GM12874 (cell line): ENCODE measurements at regions not wholly inside any gene's neighbourhood (a gene's known extent, or its start where the extent isn't known, plus 50 kb on each side); places are given as distances from the start of the nearest gene placed in this dataset.

Experiments used
- TF ChIP-seq, protein P1 (sequence below): IDR thresholded peaks from 2 replicates; pipeline ENCODE4 v1.5.1; 2011; ENCODE audit warnings: low read depth, mild to moderate bottlenecking, control low read depth, low read length, moderate library complexity; ENCODE audit not compliant: insufficient read depth

DNA sequence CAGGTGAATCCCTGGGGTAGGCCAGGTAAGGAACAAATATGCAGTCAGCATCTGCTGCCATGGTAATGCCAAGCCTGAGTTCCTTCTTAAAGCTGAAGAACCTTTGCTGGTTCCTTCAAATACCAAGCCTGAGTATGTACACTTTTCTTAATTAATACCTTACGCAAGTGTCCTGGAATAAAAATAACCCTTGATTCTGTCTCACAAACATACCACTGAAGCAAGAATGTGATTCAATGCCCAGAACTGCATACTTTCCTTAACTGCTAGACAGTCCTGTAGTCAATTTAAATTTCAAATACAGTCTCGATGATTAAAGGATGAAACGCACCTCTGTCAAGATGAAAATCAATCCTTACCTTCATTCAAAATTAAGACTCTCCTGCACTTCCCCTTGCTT, 634.0 kb upstream of the CHRM3 start:
- TF ChIP-seq, protein P1, sequence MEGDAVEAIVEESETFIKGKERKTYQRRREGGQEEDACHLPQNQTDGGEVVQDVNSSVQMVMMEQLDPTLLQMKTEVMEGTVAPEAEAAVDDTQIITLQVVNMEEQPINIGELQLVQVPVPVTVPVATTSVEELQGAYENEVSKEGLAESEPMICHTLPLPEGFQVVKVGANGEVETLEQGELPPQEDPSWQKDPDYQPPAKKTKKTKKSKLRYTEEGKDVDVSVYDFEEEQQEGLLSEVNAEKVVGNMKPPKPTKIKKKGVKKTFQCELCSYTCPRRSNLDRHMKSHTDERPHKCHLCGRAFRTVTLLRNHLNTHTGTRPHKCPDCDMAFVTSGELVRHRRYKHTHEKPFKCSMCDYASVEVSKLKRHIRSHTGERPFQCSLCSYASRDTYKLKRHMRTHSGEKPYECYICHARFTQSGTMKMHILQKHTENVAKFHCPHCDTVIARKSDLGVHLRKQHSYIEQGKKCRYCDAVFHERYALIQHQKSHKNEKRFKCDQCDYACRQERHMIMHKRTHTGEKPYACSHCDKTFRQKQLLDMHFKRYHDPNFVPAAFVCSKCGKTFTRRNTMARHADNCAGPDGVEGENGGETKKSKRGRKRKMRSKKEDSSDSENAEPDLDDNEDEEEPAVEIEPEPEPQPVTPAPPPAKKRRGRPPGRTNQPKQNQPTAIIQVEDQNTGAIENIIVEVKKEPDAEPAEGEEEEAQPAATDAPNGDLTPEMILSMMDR: no peak

DNA sequence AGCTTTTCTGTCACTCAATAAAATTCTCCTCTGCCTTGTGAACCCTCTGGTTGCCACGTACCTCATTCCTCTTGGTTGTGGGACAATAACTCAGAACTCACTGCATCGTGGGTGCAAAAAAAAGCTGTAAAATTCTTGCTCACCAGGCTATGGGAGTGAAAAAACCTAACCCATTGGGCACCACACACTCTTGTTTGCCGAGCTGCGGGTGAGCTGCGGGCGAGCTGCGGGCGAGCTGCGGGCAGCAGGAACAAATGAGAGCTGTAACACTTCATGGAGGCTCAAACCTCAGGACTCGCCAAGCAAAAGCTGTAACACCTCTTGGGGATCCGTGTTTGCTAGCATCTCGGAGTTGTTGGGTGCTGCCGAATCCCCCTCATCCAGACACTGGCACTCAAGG, 641.3 kb upstream of the CHRM3 start:
- TF ChIP-seq, protein P1: no peak

DNA sequence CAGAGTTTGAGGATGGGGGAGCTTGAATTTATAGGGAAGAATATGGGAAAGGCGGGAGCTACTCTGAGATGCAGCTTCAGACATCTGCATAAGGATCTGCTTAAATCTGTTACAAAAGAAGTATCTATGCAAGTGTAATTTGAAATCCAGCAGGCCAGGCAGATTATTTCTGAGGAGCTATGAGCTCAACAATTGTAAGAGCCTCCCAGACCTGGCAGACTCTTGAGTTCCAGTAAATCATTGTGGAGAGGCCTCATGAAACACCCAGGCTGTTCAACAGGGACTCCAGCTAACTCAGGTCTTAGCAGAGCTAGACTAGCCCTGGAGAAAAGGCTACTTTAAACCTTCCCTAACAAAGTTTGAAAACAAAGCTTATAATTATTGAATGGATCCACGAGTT, 647.5 kb upstream of the CHRM3 start:
- TF ChIP-seq, protein P1: no peak

DNA sequence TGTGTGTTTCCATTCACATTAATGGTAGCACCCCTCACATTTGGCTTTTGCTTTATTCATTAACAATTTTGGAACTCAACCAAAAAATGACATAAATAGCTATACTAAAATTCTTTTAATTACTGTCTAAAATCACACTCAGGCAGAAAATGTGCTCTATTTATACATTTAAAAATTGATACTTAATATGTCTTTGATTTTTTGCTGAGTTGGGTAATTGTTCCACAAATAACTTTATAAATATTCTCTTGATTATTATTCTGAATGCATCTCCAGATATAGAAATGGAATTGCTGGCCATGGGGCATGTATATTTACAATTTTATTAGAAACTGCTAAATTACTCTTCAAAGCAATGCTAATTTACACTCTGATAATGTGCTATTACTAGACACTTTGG, 658.7 kb upstream of the CHRM3 start:
- TF ChIP-seq, protein P1: no peak

- TF ChIP-seq, protein P1: no peak
Measured at GRCh38 chr1:238722812-238723211, 663.6 kb upstream of the CHRM3 start.

- TF ChIP-seq, protein P1: no peak
Measured at GRCh38 chr1:238710697-238711096, 675.7 kb upstream of the CHRM3 start.

GRCh38 chr1:238701024-238701423, 685.3 kb upstream of the CHRM3 start:
- TF ChIP-seq, protein P1: no peak

- TF ChIP-seq, protein P1: no peak
Measured at GRCh38 chr1:238690415-238690814, 696.0 kb upstream of the CHRM3 start.
